SU-DHL-6 (cell line): ENCODE measurements at regions not wholly inside any gene's neighbourhood (a gene's known extent, or its start where the extent isn't known, plus 50 kb on each side); places are given as distances from the start of the nearest gene placed in this dataset.
"Not testable (repeated sequence)": the region's sequence is repeated elsewhere in the genome, so short reads cannot be mapped to it uniquely, and the experiment has no call there.

Experiments
- H2AFZ ChIP-seq: fragments of 200-600 bp; sonication (generic); 2 replicates; pipeline ENCODE4 v1.6.1; 2014; ENCODE audit warnings: low read depth, mild to moderate bottlenecking, moderate library complexity, mixed read lengths, antibody characterized with exemption, low read length; ENCODE audit not compliant: severe bottlenecking
- H3F3A ChIP-seq: fragments of 200-600 bp; shearing (Covaris generic); 2 replicates; pipeline ENCODE4 v1.6.0; 2016; ENCODE audit warnings: antibody characterized with exemption, mild to moderate bottlenecking; ENCODE audit not compliant: insufficient read depth
- H3K27ac ChIP-seq: fragments of 200-600 bp; sonication (generic); 2 replicates; pipeline ENCODE4 v1.5.1; 2016; ENCODE audit warnings: low read depth, mild to moderate bottlenecking, low read length, moderate library complexity, mixed read lengths
- H3K27me3 ChIP-seq: fragments of 200-600 bp; sonication (generic), shearing (Covaris generic); 2 replicates; pipeline ENCODE4 v1.6.0; 2014; ENCODE audit warnings: mild to moderate bottlenecking, low read length
- H3K36me3 ChIP-seq: fragments of 200-600 bp; sonication (generic); 2 replicates; pipeline ENCODE4 v1.6.1; 2014; ENCODE audit warnings: mild to moderate bottlenecking, low read length, mixed read lengths
- H3K4me2 ChIP-seq: fragments of 300-600, 200-600 bp; shearing (Covaris generic), sonication (generic); 2 replicates; pipeline ENCODE4 v1.6.0; 2014; ENCODE audit warnings: low read length, low read depth, mild to moderate bottlenecking; ENCODE audit not compliant: poor library complexity, severe bottlenecking
- H3K4me3 ChIP-seq: fragments of 200-600 bp; sonication (generic); 2 replicates; pipeline ENCODE4 v1.5.1; 2014; ENCODE audit warnings: antibody characterized with exemption, low read length, mild to moderate bottlenecking, mixed read lengths; ENCODE audit not compliant: insufficient read depth, poor library complexity, severe bottlenecking
- H3K79me2 ChIP-seq: fragments of 200-600 bp; sonication (generic); 2 replicates; pipeline ENCODE4 v1.6.1; 2014; ENCODE audit warnings: mild to moderate bottlenecking, low read length, moderate library complexity; ENCODE audit not compliant: insufficient read depth
- H3K9ac ChIP-seq: fragments of 200-600 bp; sonication (generic); 2 replicates; pipeline ENCODE4 v1.7.0; 2014; ENCODE audit warnings: mild to moderate bottlenecking, low read length
- H3K9me2 ChIP-seq: fragments of 200-600 bp; sonication (generic); replicated peaks from 2 replicates; pipeline ENCODE4 v1.6.1; 2014; ENCODE audit warnings: low read length; ENCODE audit not compliant: insufficient read depth
- H3K9me3 ChIP-seq: fragments of 200-600 bp; sonication (generic); 2 replicates; pipeline ENCODE4 v1.6.1; 2014; ENCODE audit warnings: low read length, mixed read lengths; ENCODE audit not compliant: insufficient read depth
- H4K20me1 ChIP-seq: fragments of 200-600 bp; sonication (generic); 2 replicates; pipeline ENCODE4 v1.6.1; 2014; ENCODE audit warnings: low read depth, mild to moderate bottlenecking, antibody characterized with exemption, low read length, moderate library complexity, mixed read lengths
- CTCF ChIP-seq: fragments of 200-600 bp; sonication (generic); IDR thresholded peaks from one replicate; pipeline ENCODE4 v1.5.1; 2017; ENCODE audit warnings: antibody characterized with exemption, mild to moderate bottlenecking, low read length, moderate library complexity; ENCODE audit not compliant: insufficient read depth, poor library complexity, severe bottlenecking
- EZH2phosphoT487 ChIP-seq: fragments of 200-600 bp; sonication (generic), shearing (Covaris generic); conservative IDR thresholded peaks from 2 replicates; pipeline ENCODE4 v1.6.1; 2018; ENCODE audit warnings: mild to moderate bottlenecking, antibody characterized with exemption, low read length, moderate library complexity, mixed read lengths

- no peak overlapping the region for H3K27ac ChIP-seq
- H3K9ac ChIP-seq: no peak overlapping the region
- H3K4me3 ChIP-seq: no peak overlapping the region
- no peaks in the 10 kb centered on the region for H4K20me1 ChIP-seq
- H3K79me2 ChIP-seq: no peaks in the 10 kb centered on the region
- no peak overlapping the region for H2AFZ ChIP-seq
- H3F3A ChIP-seq: no peaks in the 10 kb centered on the region
- no peaks in the 10 kb centered on the region for H3K36me3 ChIP-seq
- no peak overlapping the region for H3K4me2 ChIP-seq
- H3K9me2 ChIP-seq: no peaks in the 10 kb centered on the region
- TF ChIP-seq CTCF (no peak), EZH2phosphoT487 (no peak)
- no peaks in the 10 kb centered on the region for H3K27me3 ChIP-seq
- H3K9me3 ChIP-seq: no peaks in the 10 kb centered on the region
These were observed 574.7 kb downstream of the TBC1D32 start for GRCh38 chr6:120759570-120759969.

- H3K27me3 ChIP-seq, H3K9me3 ChIP-seq, H2AFZ ChIP-seq, H3K9me2 ChIP-seq, H3K36me3 ChIP-seq, H3K4me3 ChIP-seq, H3K4me2 ChIP-seq, H3F3A ChIP-seq, H4K20me1 ChIP-seq, H3K9ac ChIP-seq, H3K79me2 ChIP-seq, H3K27ac ChIP-seq: not testable (repeated sequence)
These were observed 585.7 kb downstream of the TBC1D32 start for GRCh38 chr6:120748574-120748973.

GRCh38 chr6:120736740-120737139 lies 597.5 kb downstream of the TBC1D32 start:
- no peak for TF ChIP-seq CTCF
- TF ChIP-seq EZH2phosphoT487: no peak
- Histone ChIP-seq H3K4me3 (no peak overlapping the region), H3F3A (no peaks in the 10 kb centered on the region), H3K27ac (no peak overlapping the region), H3K9ac (no peak overlapping the region), H3K36me3 (no peaks in the 10 kb centered on the region), H3K4me2 (no peak overlapping the region), H3K79me2 (no peaks in the 10 kb centered on the region), H3K27me3 (no peaks in the 10 kb centered on the region), H2AFZ (no peak overlapping the region), H3K9me3 (no peaks in the 10 kb centered on the region), H3K9me2 (no peaks in the 10 kb centered on the region), H4K20me1 (no peaks in the 10 kb centered on the region)

GRCh38 chr6:120735641-120736040 lies 598.6 kb downstream of the TBC1D32 start:
- TF ChIP-seq EZH2phosphoT487: no peak
- no peak for TF ChIP-seq CTCF

More at GRCh38 chr6:120735641-120736040, 598.6 kb downstream of the TBC1D32 start:
- H3K4me3 ChIP-seq: no peak overlapping the region
- H3F3A ChIP-seq: no peaks in the 10 kb centered on the region
- no peaks in the 10 kb centered on the region for H3K9me2 ChIP-seq
- no peaks in the 10 kb centered on the region for H3K79me2 ChIP-seq
- H3K27me3 ChIP-seq: no peaks in the 10 kb centered on the region
- no peak overlapping the region for H2AFZ ChIP-seq
- H3K9ac ChIP-seq: no peak overlapping the region
- H3K27ac ChIP-seq: no peak overlapping the region
- H4K20me1 ChIP-seq: no peaks in the 10 kb centered on the region
- H3K9me3 ChIP-seq: no peaks in the 10 kb centered on the region
- no peaks in the 10 kb centered on the region for H3K36me3 ChIP-seq
- H3K4me2 ChIP-seq: no peak overlapping the region
